ENCODE measurements at regions not wholly inside any gene's neighbourhood (a gene's known extent, or its start where the extent isn't known, plus 50 kb on each side); places are given as distances from the start of the nearest gene placed in this dataset.

DNA sequence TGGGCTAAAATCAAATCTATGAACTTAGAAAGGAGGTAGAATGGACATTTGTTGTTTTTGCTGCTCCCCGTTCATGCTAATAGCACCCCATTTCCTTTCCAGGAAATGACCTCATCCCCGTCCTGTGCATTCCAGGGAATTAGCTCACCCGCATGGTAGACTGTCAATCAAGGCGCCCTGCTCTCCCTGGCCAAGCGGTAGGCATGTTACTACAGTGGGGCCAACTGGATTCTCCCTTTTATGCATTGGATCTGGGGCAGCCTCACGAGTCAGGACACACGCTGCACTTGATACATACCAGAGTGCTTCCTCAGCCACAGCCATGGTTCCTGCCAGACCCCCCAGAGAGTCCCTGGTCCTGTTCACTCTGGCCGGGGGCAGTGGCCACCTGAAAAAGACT, 111.0 kb upstream of the PTCH1 start:
- WGBS, 2 donors, result 83 to 88% methylated on average over 8 of the region's 8 CpGs
- intact Hi-C loops (cut with DNase I; ENCODE audit: low total_unique reads), result no loop called here
- no peak for DNase-seq
- H3K4me3 ChIP-seq, result no peak overlapping the region
- no peak overlapping the region for H3K27ac ChIP-seq
- H3K4me1 ChIP-seq, result no peaks in the 10 kb centered on the region
- no peaks in the 10 kb centered on the region for H3K9me3 ChIP-seq
- H3K27me3 ChIP-seq, result no peaks in the 10 kb centered on the region
- H3K36me3 ChIP-seq (ENCODE audit: low read depth, missing control alignments), result no peaks in the 10 kb centered on the region
- TF ChIP-seq, protein P1, sequence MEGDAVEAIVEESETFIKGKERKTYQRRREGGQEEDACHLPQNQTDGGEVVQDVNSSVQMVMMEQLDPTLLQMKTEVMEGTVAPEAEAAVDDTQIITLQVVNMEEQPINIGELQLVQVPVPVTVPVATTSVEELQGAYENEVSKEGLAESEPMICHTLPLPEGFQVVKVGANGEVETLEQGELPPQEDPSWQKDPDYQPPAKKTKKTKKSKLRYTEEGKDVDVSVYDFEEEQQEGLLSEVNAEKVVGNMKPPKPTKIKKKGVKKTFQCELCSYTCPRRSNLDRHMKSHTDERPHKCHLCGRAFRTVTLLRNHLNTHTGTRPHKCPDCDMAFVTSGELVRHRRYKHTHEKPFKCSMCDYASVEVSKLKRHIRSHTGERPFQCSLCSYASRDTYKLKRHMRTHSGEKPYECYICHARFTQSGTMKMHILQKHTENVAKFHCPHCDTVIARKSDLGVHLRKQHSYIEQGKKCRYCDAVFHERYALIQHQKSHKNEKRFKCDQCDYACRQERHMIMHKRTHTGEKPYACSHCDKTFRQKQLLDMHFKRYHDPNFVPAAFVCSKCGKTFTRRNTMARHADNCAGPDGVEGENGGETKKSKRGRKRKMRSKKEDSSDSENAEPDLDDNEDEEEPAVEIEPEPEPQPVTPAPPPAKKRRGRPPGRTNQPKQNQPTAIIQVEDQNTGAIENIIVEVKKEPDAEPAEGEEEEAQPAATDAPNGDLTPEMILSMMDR (IDR thresholded peaks at IDR 0.05), result no peak
- no peak for TF ChIP-seq POLR2A (IDR thresholded peaks at IDR 0.05)

DNA sequence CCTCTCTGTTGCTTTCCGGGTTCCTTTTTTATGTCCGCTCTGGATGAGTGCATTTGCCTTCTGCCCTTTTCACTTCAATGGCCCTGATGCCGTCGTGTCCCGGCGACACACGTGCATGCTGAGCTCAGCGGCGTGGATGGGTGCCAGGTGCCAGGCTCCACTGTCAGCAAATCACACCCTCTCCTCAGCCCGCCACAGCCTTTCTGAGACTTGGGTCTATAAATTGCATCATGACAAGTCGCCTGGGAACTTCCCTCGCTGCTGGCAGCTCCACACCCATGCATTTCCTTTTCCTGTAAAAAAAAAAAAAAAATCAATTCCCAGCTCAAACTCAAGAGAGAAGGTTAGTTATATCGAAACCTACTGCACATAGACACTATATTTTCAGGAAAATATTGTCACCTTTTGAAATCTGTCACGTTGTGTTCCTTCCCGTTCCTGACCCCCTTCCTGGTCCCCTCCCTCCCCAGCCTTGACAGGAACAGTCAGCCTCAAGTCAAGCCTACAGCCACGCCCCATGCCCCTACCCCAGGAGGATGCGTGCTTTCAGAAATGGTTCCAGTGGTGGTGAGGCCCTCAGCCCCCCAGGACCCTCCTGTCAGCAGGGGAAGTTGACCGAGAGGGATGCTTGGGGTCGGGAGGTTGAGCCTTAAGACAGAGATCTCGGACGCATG, 110.3 kb upstream of the PTCH1 start:
- no peak for DNase-seq
- no peak overlapping the region for H3K27ac ChIP-seq
- 46 to 58% methylated on average over 21 of the region's 21 CpGs for WGBS, 2 donors
- H3K36me3 ChIP-seq (ENCODE audit: low read depth, missing control alignments), result no peaks in the 10 kb centered on the region
- H3K9me3 ChIP-seq, result no peaks in the 10 kb centered on the region
- no peaks in the 10 kb centered on the region for H3K4me1 ChIP-seq
- intact Hi-C loops (cut with DNase I; ENCODE audit: low total_unique reads), result no loop called here
- no peak overlapping the region for H3K4me3 ChIP-seq
- no peak for TF ChIP-seq POLR2A (IDR thresholded peaks at IDR 0.05)
- TF ChIP-seq, protein P1 (IDR thresholded peaks at IDR 0.05), result no peak
- no peaks in the 10 kb centered on the region for H3K27me3 ChIP-seq

DNA sequence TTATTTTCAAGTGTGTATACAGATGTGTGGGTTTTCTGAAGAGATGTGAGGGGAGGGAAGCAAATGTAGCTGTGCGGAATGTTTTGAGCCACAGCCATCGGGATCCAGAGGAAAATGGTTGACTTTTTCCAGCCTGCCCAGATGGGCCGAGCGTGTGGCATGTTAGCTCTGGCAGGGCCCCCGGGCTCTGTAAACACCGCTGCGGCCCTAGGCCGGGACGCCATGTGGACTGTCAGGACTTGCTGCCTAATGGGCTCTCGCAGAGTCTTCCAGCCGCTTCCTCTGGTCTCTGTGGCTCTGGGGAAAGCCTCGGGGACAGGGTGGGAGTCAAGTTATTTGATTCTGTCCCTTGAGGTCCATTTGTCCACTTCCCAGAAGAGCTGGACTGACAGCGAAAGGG, 109.6 kb upstream of the PTCH1 start:
- no peak overlapping the region for H3K4me3 ChIP-seq
- no peak overlapping the region for H3K27ac ChIP-seq
- no peaks in the 10 kb centered on the region for H3K9me3 ChIP-seq
- intact Hi-C loops (cut with DNase I; ENCODE audit: low total_unique reads), result no loop called here
- no peak for TF ChIP-seq POLR2A (IDR thresholded peaks at IDR 0.05)
- TF ChIP-seq, protein P1 (IDR thresholded peaks at IDR 0.05), result no peak
- no peak for DNase-seq
- H3K36me3 ChIP-seq (ENCODE audit: low read depth, missing control alignments), result no peaks in the 10 kb centered on the region
- 66 to 76% methylated on average over 13 of the region's 13 CpGs for WGBS, 2 donors
- no peaks in the 10 kb centered on the region for H3K4me1 ChIP-seq
- no peaks in the 10 kb centered on the region for H3K27me3 ChIP-seq

DNA sequence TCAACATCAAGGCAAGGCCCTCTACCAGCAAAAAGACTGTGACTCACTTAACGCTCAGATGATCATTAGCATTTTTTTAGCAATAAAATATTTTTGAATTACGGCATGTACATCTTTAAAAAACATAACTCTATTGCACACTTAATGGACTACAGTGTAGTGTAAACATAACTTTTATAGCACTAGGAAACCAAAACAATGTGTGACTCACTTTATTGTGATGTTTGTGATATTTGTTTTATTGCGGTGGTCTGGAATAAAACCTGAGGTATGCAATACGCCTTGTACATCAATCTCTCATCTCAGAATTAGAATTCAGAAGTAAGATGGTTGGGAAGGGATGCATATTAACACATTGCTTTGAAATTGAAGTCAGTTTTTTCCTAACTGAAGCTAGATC, 106.9 kb upstream of the PTCH1 start:
- Histone ChIP-seq H3K4me1 (no peaks in the 10 kb centered on the region), H3K36me3 (ENCODE audit: low read depth, missing control alignments) (no peaks in the 10 kb centered on the region), H3K4me3 (no peak overlapping the region), H3K27ac (no peak overlapping the region), H3K9me3 (no peaks in the 10 kb centered on the region), H3K27me3 (no peaks in the 10 kb centered on the region)
- 87 to 97% methylated on average over 4 of the region's 4 CpGs for WGBS, 2 donors
- no peak for DNase-seq
- no peak for TF ChIP-seq POLR2A (IDR thresholded peaks at IDR 0.05)
- TF ChIP-seq, protein P1 (IDR thresholded peaks at IDR 0.05), result no peak
- intact Hi-C loops (cut with DNase I; ENCODE audit: low total_unique reads), result no loop called here

DNA sequence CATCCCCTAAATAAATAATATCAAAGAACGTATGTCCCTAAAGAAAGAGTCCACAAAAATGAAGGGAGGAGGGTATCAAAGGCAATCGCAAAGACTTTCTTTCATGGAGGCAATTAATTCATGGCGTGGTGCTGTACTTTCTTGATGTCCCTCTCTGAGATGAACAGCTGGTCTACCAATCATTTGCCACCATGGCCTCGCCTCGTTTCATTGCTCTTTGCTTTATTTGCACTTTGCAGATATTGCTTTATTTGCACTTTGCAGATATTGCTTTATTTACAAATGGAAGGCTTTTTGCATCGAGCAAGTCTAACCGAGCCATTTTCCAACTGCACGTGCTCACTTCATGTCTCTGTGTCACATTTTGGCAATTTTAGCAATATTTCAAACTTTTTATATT, 104.0 kb upstream of the PTCH1 start:
- H3K4me1 ChIP-seq, result no peaks in the 10 kb centered on the region
- H3K36me3 ChIP-seq (ENCODE audit: low read depth, missing control alignments), result no peaks in the 10 kb centered on the region
- no peak for DNase-seq
- no peaks in the 10 kb centered on the region for H3K9me3 ChIP-seq
- no peak overlapping the region for H3K27ac ChIP-seq
- H3K4me3 ChIP-seq, result no peak overlapping the region
- TF ChIP-seq POLR2A (IDR thresholded peaks at IDR 0.05), result no peak
- TF ChIP-seq, protein P1 (IDR thresholded peaks at IDR 0.05), result no peak
- 83 to 88% methylated on average over 8 of the region's 8 CpGs for WGBS, 2 donors
- intact Hi-C loops (cut with DNase I; ENCODE audit: low total_unique reads), result no loop called here
- H3K27me3 ChIP-seq, result no peaks in the 10 kb centered on the region

Measured in testis (tissue), 2 donors.